K562 (cell line): ENCODE measurements at regions not wholly inside any gene's neighbourhood (a gene's known extent, or its start where the extent isn't known, plus 50 kb on each side); places are given as distances from the start of the nearest gene placed in this dataset.

Experiments used
- ATAC-seq: fragments of 200-7000 bp; cut with Tn5 transposase; 3 replicates; pipeline ENCODE4 v1.9.1; 2020; ENCODE audit warnings: moderate library complexity
- BruUV-seq: library from RNA; stranded (reverse); fragments of 400-500 nt; replicated peaks from 2 replicates; lab custom pipeline; 2021; lab: Mats Ljungman, UMichigan
- CTCF ChIA-PET: fragments of 300-600 bp; formaldehyde crosslinking; extraction: SDS; loops from one replicate; lab custom pipeline; 2021; ENCODE audit warnings: low intra/inter-chr PET ratio; lab: Yijun Ruan, JAX
- POLR2A ChIA-PET: fragments of 300-600, 350-650 bp; sonication (Branson Sonifier 250); formaldehyde crosslinking; extraction: SDS; loops from one replicate; lab custom pipeline; 2021; ENCODE audit warnings: antibody characterized with exemption, inconsistent platforms; lab: Yijun Ruan, JAX
- DNase-seq, 4 experiments: peaks; one replicate each; pipeline versions ENCODE4 v3.0.0 to v3.0.0-alpha.2; 2011 to 2018; ENCODE audit warnings: low spot score in 3 of 4, mixed read lengths in 3 of 4; ENCODE audit errors: extremely low read depth in 1 of 4
- FAIRE-seq: peaks from 2 replicates; lab custom pipeline; 2011; peaks lifted over from hg19 to GRCh38; lab: Jason Lieb, UNC
- H2AFZ ChIP-seq: 2 replicates; pipeline ENCODE4 v1.6.0; 2011; ENCODE audit warnings: low read depth, low read length, control low read depth, inconsistent platforms
- H3K27ac ChIP-seq: fragments of 200-600 bp; 3 replicates; pipeline ENCODE4 v1.8.0; 2011; ENCODE audit warnings: low read depth, mild to moderate bottlenecking, control low read depth, inconsistent platforms, low read length, moderate library complexity, mixed read lengths; ENCODE audit errors: extremely low read depth
- H3K27me3 ChIP-seq, 2 experiments: fragments of 300-600 bp in 1 of 2; 2 replicates in 1 of 2; 3 replicates in 1 of 2; pipeline versions ENCODE4 v1.6.0 to v1.8.0; 2011; ENCODE audit warnings: inconsistent platforms in 2 of 2, low read length in 2 of 2, mild to moderate bottlenecking in 1 of 2, mixed read lengths in 1 of 2, moderate library complexity in 1 of 2; ENCODE audit not compliant: control insufficient read depth in 2 of 2, insufficient read depth in 2 of 2
- H3K36me3 ChIP-seq: fragments of 300-600 bp; 3 replicates; pipeline ENCODE4 v1.8.0; 2011; ENCODE audit warnings: mild to moderate bottlenecking, low read length, inconsistent platforms; ENCODE audit not compliant: control insufficient read depth, insufficient read depth
- H3K4me1 ChIP-seq, 2 experiments: fragments of 200-600 bp in 1 of 2; replicated peaks in 1 of 2; 2 replicates in 1 of 2; 3 replicates in 1 of 2; pipeline versions ENCODE4 v1.5.1 to v1.8.0; 2011; ENCODE audit warnings: inconsistent platforms in 2 of 2, low read length in 2 of 2, mild to moderate bottlenecking in 1 of 2, mixed read lengths in 1 of 2, moderate library complexity in 1 of 2; ENCODE audit not compliant: control insufficient read depth in 2 of 2, insufficient read depth in 2 of 2
- H3K4me2 ChIP-seq: 2 replicates; pipeline ENCODE4 v1.6.1; 2011; ENCODE audit warnings: low read length, control low read depth, inconsistent platforms, mixed read lengths; ENCODE audit not compliant: insufficient read depth
- H3K4me3 ChIP-seq: fragments of 200-600 bp; sonication (generic), shearing (Covaris generic); 2 replicates; pipeline ENCODE4 v1.5.1; 2016; ENCODE audit warnings: control low read depth, inconsistent platforms
- H3K79me2 ChIP-seq: fragments of 200-600 bp; 3 replicates; pipeline ENCODE4 v1.8.0; 2011; ENCODE audit warnings: low read length, inconsistent platforms; ENCODE audit not compliant: control insufficient read depth, insufficient read depth
- H3K9ac ChIP-seq, 2 experiments: 2 replicates each; pipeline versions ENCODE4 v1.6.0 to v1.6.1; 2011; ENCODE audit warnings: low read depth in 2 of 2, low read length in 2 of 2, control low read depth in 1 of 2, inconsistent platforms in 1 of 2, mild to moderate bottlenecking in 1 of 2, mixed read lengths in 1 of 2; ENCODE audit not compliant: insufficient read depth in 1 of 2
- H3K9me1 ChIP-seq: one replicate; pipeline ENCODE4 v1.6.0; 2011; ENCODE audit warnings: inconsistent platforms, mild to moderate bottlenecking, low read length, moderate library complexity; ENCODE audit not compliant: control insufficient read depth, insufficient read depth
- H3K9me3 ChIP-seq: replicated peaks from 2 replicates; pipeline ENCODE4 v1.5.1; 2011; ENCODE audit warnings: low read depth, low read length, inconsistent platforms; ENCODE audit not compliant: control insufficient read depth, insufficient read depth
- H4K20me1 ChIP-seq: replicated peaks from 2 replicates; pipeline ENCODE4 v1.6.1; 2011; ENCODE audit warnings: low read length, inconsistent platforms, mixed read lengths; ENCODE audit not compliant: control insufficient read depth, insufficient read depth
- PBX2 ChIP-seq, 2 experiments: IDR thresholded peaks in 1 of 2; conservative IDR thresholded peaks in 1 of 2; 2 replicates each; pipeline ENCODE4 v1.6.1; 2016; ENCODE audit warnings: low read depth in 2 of 2, mild to moderate bottlenecking in 1 of 2, missing compliant biosample characterization in 1 of 2, missing genetic modification characterization in 1 of 2, moderate library complexity in 1 of 2
- PHF8 ChIP-seq: fragments of 200-600 bp; sonication (generic); IDR thresholded peaks from 2 replicates; pipeline ENCODE4 v1.6.1; 2012; ENCODE audit warnings: mixed run types, mild to moderate bottlenecking, inconsistent platforms, low read length, moderate library complexity, borderline replicate concordance
- REST ChIP-seq, 2 experiments: fragments of 450-650 bp; formaldehyde crosslinking in 1 of 2; IDR thresholded peaks; 2 replicates each; pipeline versions ENCODE4 v1.4.0 to v1.6.1; 2014 to 2020; ENCODE audit warnings: mild to moderate bottlenecking in 2 of 2, borderline replicate concordance in 1 of 2, low read depth in 1 of 2
- SPI1 ChIP-seq: IDR thresholded peaks from 2 replicates; pipeline ENCODE4 v1.6.1; 2011; ENCODE audit warnings: low read depth, low read length, control low read depth, borderline replicate concordance
- SUPT5H ChIP-seq: fragments of 450-650 bp; IDR thresholded peaks from 2 replicates; pipeline ENCODE4 v1.6.1; 2016
- ZNF133 ChIP-seq: fragments of 250-450 bp; sonication (Bioruptor Pico); IDR thresholded peaks from 2 replicates; pipeline ENCODE4 v1.4.0; 2020; ENCODE audit warnings: mild to moderate bottlenecking
- in situ Hi-C: fragments of 300-500 bp; cut with MboI; formaldehyde crosslinking; loops from 4 replicates; pipeline ENCODE4 v1.15.0; 2018; ENCODE audit warnings: inconsistent platforms, mixed read lengths
- intact Hi-C: fragments of 100-400 bp; cut with micrococcal nuclease; formaldehyde crosslinking; loops from 2 replicates; pipeline ENCODE4 v1.14.2; 2022
- TF ChIP-seq, protein P1 (sequence below): fragments of 200-800 bp; sonication (Bioruptor generic); IDR thresholded peaks from 2 replicates; pipeline ENCODE4 v1.6.1; 2017; ENCODE audit warnings: missing genetic modification characterization, missing compliant biosample characterization
- TF ChIP-seq, protein P2 (sequence below): fragments of 250-450 bp; sonication (Bioruptor Pico); IDR thresholded peaks from 2 replicates; pipeline ENCODE4 v1.5.1; 2021; ENCODE audit warnings: mild to moderate bottlenecking

DNA sequence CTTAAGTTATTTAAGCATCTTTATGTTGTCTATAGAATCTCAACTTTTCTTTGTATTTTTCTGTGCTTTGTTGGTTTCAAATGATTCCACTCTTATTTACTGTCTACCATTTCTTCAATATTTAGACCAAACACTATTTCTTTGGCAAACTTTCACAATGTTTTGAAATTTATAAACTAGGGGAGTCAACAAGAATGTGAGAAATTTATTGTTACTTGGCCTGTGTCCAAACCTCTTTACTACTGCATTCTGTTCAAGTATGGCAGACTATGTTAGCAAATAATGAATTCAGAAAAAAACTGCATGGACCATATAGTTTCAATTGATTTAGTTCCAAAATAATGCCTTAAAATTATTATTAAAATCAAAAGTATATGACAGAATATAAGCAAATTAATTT, 470.2 kb downstream of the FBXO15 start:
- H3K36me3 ChIP-seq, result no peaks in the 10 kb centered on the region
- ATAC-seq (no peak), DNase-seq (no peak), FAIRE-seq (no peak)
- ChIA-PET POLR2A (no interaction called here), CTCF (no interaction called here)
- H3K79me2 ChIP-seq, result no peaks in the 10 kb centered on the region
- in situ Hi-C loops, result no loop called here
- no peak overlapping the region for H3K4me2 ChIP-seq
- no peaks in the 10 kb centered on the region for H3K9me1 ChIP-seq
- no peaks in the 10 kb centered on the region for H3K9me3 ChIP-seq
- no peak overlapping the region for H3K9ac ChIP-seq
- intact Hi-C loops, result no loop called here
- H2AFZ ChIP-seq, result no peak overlapping the region
- H3K4me1 ChIP-seq, result no peaks in the 10 kb centered on the region
- BruUV-seq, result no TSS peak
- no peaks in the 10 kb centered on the region for H4K20me1 ChIP-seq
- no peaks in the 10 kb centered on the region for H3K27me3 ChIP-seq
- no peak overlapping the region for H3K4me3 ChIP-seq
- H3K27ac ChIP-seq, result no peak overlapping the region
- TF ChIP-seq, protein P1, sequence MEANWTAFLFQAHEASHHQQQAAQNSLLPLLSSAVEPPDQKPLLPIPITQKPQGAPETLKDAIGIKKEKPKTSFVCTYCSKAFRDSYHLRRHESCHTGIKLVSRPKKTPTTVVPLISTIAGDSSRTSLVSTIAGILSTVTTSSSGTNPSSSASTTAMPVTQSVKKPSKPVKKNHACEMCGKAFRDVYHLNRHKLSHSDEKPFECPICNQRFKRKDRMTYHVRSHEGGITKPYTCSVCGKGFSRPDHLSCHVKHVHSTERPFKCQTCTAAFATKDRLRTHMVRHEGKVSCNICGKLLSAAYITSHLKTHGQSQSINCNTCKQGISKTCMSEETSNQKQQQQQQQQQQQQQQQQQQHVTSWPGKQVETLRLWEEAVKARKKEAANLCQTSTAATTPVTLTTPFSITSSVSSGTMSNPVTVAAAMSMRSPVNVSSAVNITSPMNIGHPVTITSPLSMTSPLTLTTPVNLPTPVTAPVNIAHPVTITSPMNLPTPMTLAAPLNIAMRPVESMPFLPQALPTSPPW (CRISPR knock-in tag), result no peak
- TF ChIP-seq ZNF133 (CRISPR knock-in tag) (no peak), SPI1 (no peak), PHF8 (no peak), REST (IDR thresholded peaks at IDR 0.05; ENCODE audit: borderline replicate concordance) (no peak), REST (CRISPR knock-in tag; IDR thresholded peaks at IDR 0.05; ENCODE audit: low read depth) (no peak), SUPT5H (no peak), PBX2 (CRISPR knock-in tag; IDR thresholded peaks at IDR 0.05; ENCODE audit: low read depth) (no peak), PBX2 (tag; conservative IDR thresholded peaks at IDR 0.05; ENCODE audit: low read depth) (no peak)
- TF ChIP-seq, protein P2, sequence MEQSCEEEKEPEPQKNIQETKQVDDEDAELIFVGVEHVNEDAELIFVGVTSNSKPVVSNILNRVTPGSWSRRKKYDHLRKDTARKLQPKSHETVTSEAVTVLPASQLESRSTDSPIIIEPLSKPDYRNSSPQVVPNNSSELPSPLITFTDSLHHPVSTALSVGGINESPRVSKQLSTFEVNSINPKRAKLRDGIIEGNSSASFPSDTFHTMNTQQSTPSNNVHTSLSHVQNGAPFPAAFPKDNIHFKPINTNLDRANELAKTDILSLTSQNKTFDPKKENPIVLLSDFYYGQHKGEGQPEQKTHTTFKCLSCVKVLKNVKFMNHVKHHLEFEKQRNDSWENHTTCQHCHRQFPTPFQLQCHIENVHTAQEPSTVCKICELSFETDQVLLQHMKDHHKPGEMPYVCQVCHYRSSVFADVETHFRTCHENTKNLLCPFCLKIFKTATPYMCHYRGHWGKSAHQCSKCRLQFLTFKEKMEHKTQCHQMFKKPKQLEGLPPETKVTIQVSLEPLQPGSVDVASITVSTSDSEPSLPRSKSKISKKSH (CRISPR knock-in tag), result no peak
